ENCODE measurements at regions not wholly inside any gene's neighbourhood (a gene's known extent, or its start where the extent isn't known, plus 50 kb on each side); places are given as distances from the start of the nearest gene placed in this dataset.
A peak's percentile ranks its signal among the peaks of the same experiment; 100 is the strongest.

DNA sequence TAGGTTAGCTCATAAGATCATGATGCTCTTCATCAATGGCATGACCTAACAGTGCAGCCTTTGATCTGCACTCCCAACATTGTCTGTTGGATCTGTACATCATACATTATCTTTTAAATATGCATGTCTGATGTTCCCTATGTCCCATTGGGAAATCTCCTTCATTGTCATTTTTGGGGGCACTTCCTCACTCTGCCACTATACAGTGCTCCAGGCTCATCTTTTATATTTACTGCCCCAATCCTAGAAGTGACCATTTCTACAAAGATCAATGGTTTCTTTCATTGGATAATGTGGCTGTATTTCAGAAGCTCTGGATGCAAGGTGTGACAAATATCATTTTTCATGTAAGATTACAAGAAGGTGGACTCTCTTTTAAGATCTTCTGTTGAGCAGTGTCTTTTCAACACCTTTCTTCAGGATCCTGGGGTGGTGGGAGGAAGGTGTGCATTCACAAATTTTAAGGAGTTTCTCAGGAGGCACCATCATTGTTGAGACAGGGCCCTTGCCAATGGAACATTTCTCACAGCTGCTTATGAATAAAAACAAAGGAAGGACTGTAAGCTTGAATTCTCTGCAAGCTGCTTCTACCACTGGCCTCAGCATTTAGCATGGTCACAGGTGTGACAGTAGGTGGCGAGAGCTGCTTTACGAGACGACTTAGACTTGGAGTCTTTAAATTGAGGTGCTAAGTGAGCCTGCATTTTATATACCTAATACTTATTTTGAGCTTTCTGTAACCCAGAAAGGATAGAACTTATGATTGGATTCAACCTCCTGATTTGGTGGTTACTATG is 403.0 kb downstream of the LMO7 start:
- no peak for DNase-seq

DNA sequence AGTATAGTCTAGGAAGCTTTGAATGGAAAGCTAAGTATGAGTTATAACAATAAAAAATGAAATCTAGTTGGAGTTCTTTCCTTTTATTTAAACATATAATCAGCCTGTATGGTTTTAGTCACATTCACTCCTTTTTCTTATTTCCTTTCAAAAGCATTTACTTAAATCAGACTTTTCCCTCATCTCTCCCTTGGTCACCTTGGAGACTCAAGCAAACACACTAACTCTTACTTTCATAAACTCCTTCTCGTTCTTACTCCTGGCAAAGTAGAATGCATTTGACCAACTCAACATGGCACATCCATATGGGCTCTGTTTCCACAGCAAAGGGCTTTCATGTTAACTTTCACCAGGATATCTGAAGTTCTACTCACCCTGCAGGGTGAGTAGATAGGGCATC is 400.0 kb downstream of the LMO7 start:
- DNase-seq, result no peak

DNA sequence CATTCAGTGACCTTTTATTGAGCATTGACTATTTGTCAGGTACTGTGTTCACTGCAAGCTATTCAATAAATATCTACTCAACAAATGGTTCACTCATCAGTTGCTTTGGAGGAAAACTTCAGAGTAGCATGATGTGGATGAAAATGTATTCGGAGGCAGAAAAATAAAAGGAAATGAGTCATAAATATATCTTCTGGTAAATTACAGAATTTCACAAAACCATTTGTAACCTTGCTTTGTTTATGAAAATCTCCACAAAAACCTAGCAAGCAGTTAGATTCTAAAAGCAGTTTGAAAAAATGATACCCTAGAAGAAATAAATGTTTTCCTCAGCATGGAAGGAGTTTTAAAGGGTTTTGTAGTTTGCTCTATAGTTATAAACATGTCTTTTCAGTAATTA is 399.6 kb downstream of the LMO7 start:
- no peak for DNase-seq

DNA sequence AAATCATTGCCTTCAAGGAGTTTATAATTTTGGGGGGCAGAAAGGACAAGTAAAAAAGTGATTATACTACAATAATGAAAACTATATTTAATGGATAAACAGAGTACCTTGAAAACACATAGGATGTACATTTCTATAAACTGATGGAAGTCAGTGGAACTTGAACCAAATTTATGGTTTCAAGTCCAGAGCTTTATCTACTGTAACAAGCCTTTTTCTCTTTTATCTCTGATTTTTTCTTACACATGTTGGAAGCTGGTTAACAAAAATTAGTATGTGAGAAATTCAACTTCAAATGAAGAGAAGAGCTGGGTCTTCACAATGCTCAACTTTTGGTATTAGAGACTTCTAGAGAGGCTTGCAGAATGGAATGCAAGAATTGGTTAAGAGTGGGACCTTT is 393.6 kb downstream of the LMO7 start:
- DNase-seq, result no peak

DNA sequence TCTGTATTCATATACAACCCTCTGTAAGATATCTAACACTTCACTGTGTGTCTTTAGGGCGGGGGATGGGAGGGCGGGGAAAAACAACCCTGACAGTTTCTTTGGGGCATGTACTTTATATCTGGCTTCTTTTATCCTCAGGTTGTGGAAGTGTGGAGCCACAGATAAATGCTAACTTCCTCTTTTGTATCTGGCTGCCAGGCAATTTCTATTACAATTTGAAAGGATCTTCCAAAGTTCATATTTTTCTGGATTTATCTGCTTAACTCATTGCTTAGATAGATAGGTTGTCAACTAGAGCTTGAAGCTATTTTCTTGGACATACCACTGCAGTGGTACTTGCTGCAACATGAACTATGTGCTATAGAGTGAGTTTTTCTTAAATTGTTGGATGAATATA is 393.0 kb downstream of the LMO7 start:
- no peak for DNase-seq

DNA sequence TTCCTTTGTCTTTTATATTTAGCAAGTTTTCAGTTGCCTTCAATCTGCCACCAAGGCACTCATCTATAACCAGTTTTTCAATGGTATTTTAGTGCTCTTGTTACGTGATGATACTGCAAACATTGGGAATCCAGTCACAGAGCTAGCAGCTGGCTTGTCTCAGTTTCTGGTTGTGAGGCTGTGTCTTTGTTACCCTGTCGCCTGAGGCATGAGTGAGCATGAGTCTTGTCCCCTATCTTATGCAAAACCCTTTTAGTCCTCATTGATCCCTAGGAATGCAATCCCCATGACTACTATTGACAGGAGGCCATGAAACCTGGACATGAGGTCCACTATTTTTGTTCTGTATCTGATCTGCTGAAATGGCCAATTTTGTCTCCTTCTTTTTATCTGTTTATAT is 391.0 kb downstream of the LMO7 start:
- DNase-seq, result no peak

DNA sequence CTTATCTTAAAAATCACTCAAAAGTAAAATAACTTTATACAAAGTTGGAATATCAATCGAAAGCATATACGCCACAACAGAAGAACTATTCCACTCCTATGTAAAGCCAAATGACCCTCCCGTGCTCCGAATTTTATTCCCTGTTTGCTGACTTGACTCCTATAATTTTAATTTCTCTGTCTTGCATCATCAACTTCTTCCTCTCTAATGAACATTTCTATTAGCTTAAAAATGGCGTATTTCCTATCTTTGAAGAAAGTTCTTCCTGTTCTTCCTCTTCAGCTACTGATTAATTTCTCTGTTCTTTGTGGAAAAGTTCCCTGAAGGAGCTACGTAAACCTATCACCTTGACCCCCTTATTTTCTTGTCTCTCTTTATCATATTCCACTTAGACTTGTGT is 389.3 kb downstream of the LMO7 start:
- DNase-seq, result no peak

DNA sequence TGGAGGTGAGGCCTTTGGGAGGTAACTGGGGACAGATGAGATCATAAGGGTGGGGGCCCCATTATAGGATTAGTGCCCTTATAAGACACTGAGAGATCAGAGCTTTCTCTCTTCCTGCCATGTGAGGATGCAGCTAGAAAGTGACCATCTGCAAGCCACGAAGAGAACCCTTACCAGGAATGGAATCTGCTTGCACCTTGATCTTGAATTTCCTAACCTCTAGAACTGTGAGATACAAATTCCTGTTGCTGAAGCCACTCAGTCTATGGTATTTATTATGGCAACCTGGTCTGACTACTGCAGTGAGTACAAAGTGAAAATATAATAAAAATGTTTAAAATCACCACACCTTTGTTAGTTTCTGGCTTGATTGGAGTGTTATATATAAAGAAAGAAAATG is 388.0 kb downstream of the LMO7 start:
- no peak for DNase-seq

DNA sequence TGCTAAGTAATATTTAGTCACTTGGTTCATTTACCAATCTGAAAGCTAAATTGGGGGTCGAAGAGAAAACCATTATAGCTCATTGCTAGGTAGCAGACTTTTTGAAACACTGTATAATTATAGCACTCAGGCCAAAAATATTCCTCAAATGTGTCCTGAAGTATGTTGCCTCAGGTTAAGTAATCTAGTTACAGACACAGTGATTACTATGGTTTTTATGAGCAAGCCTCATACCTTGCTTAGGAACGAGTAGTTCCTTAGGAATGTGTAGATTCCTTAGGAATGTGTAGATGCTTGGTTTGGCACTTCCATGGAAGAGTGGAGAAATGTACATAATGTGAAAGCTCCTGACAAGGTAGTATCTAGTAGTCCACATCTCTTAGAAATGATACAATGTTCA is 387.5 kb downstream of the LMO7 start:
- DNase-seq, result peak in 1 of 3 experiments; percentile 56

DNA sequence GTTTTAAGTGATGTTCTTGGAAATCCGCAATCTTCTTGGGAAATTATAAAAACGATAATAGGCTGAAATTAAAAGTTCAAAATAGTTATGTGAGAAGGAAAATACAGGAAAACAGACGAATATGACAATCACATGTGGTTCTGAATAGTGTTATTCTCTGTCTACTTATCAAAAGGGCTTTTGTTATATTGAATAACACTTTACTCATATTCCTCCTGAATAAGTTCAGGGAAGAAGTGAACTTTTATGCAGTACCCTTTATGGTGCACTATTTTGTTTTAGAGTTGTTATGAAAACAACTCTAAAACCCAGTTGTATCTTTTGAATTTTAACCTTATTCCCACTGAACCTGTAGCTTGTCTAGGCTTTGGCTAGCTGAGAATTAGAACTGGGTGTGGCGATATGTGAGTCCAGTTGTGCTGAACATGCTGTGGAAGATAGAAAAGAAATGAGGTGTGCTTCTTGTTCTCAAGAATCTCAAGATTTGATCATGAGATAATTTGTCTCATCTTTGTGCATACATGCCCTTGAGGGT is 384.4 kb downstream of the LMO7 start:
- DNase-seq, result no peak

DNA sequence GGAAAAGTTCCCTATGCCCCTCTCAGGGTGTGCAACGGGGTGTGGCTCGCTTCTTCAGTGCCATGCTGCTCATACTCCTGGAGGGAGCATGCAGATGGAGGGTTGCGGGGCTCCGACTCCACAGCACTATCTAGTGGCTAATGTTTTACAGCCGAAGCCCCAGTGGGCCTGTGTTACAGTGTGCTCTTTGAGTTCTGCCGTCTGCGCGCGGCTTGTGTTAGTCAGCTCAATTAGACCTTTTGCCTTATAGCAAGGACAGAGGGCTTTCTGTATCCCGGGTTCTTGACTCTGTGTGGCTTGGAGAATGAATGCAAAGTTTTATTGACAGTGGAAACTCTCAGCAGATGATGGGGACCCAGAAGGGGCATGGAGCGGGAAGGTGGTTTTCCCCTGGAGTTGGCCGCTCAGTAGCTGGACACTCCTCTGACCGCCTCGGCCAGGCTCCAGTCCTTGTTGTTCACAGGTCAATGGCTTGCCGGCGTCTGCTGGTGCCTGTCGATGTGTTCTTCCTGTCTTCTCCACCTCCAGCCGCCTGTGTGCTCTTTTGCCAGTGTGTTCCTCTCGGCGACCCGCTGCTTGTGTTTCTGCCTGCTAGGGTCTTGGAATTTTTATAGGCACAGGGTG is 383.4 kb downstream of the LMO7 start:
- DNase-seq, result peak in 1 of 3 experiments; percentile 10

DNA sequence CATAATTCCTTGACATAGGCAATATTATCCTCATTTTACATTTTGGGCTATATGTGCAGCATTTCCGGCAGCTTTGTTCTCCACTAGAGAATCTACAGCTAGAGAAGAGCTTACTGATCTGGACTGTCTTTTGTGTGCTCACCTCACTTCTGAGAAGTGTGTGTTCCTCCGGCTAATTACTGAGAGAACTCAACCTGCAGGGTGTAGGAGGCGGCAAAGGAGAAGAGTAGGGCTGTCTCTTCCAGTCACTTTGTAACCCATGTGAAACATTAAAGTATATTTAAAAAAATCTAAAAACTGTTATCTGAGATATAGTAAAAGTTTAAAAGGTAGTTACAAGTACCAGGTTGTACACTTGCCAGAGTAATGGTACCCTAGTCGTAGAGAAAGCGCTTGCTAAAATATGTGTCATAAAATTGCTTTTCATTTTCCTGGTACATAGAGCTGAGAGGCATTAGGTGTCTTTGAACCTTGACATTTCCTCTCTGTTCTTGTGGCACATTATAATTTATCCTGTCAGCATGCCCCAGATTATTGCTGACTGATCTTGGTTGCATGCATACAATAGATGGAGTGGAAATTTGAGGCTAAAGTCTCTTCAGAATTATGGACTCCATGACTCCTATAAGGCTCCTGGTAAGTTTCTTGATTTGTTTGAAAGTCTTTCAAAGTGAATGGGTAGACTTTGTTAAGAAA is 381.9 kb downstream of the LMO7 start:
- DNase-seq, result no peak

DNA sequence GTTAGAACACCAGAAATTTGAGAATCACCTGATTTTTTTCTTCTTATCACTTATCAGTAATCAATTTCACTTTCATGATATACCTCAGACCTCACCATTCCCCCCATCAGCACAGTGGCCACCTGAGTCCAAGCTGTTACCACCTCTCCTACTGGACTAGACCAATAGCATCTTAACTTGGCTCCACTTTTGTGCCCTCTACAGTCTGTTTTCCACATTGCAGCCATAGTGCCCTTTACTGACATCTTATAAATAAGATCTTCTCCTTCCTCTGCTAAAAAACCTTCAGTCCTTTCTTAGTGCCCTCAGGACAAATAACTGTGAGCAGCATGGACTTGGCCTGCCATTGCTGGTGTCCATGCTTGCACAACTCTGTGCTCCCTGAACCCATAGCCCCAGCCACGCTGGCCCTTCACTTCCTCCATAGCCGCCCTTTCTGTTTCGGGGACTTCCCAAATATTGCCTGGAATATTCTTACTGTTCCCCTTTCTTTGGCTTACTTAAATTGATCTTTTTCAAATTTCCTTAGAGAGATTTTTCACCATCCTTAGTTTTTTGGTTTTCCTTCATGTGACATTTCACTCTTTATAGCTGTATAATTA is 380.8 kb downstream of the LMO7 start:
- peak; percentile 32 to 57 (median 32) for DNase-seq

DNA sequence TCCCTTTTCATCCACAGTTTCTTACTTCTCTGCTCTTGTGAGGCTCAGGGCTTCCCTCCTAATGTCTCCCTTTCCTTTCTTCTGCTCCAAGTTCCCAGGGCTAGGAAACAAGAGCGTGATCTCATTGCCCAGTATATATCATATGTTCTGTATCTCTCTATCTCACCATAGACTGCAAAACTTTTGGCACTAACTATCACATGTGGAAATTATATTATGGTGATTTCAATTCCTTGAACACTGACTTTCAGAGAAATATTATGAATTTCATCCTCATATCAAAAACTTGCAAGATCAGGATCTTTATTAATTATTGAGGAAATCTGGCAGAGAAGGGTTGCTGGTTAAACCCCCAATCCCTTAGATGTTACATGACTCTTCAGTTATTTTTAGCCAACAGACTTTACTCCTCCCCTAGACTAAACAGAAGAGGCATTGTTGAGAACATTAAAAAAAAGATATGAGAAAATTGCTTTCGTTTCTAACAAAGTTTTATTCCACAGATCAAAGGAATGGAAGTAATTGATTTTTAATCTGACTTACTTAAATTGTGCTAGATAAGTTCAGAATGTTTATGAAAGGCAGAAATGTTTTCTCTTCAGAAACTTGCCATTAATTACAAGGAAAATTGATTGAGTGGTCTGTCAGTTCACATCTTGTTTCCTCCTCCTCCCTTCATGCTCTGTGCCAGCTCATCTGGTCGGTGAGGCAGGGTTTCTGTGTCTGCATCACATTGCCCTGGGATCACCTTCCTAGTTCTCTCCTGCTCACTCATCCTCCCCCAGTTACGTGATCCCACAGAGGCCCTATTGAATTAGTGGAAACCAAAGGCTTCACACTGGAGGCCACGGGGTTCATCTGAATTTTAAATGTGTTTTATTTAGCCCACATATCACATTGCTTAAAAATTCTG is 378.5 kb downstream of the LMO7 start:
- DNase-seq, result no peak

DNA sequence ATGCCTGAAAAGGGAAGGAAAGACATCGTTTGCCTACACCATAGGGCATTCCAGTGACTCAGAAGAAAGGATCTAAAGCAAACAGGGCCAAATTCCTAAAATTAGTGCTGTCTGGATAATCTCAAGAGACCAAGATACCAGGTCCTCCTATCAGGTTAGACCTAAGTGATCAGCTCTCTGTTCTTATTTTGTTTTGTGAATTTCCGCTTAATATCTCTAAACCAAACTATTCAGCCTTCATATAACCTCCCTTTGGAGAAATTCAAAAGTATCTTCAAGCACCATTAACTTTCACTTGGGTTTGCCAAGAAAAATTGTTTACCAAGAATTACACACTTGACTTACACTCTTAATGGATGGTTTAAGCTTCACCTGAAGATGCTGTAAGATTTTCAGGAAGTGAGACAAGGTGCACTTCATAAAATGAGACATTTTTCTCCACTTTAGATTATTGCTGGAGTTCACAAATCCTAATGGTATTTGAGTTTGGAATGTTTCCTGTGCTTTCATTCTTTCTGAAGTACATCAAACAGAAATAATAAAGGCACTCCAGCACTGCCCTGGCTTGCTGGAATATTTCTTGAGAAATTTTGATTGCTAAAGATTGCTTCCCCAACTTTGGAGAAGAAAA is 376.1 kb downstream of the LMO7 start:
- no peak for DNase-seq

DNA sequence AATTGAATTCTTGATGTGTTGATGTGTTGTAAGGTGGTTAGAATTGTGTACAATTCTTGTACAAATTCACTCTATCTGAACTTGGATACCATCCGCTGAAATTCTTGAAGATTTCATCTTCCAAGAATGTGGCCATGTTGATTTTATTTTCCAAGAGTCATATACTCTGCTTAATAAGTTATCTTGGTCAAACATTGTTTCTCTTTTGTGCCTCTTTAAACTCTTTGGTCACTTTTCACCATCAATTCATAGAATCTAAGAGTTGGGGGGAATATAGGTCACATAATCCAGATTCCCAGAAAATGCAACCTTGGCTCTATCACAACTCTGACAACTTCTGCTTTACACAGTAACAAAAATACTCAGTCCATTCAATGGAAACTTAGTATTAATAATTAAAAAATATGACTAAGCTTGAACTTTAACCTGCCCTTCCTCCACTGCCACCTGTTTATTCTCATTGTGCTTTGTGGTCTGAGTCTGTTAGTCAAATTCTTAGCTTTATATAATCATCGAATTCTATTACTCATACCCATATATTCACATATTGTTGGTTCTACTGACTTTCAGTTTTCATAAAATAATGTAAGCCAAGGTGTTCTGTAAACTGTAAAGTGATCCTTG is 373.2 kb downstream of the LMO7 start:
- no peak for DNase-seq

DNA sequence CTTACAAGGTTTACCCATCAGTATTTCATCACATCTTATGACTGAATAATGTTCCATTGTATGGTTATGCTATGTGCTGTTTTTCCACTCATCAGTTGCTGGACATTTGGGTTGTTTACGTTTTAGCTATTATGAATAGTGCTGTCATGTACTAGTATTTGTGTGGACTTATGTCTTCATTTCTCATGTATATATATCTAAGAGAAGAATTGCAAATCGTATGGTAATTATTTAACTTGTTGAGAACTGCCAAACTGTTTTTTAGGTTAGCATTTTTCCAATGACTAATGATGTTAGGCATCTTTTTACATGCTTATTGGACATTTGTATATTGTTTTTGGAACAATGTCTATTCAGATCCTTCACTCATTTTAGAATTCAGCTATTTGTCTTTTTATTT is 368.3 kb downstream of the LMO7 start:
- no peak for DNase-seq

DNA sequence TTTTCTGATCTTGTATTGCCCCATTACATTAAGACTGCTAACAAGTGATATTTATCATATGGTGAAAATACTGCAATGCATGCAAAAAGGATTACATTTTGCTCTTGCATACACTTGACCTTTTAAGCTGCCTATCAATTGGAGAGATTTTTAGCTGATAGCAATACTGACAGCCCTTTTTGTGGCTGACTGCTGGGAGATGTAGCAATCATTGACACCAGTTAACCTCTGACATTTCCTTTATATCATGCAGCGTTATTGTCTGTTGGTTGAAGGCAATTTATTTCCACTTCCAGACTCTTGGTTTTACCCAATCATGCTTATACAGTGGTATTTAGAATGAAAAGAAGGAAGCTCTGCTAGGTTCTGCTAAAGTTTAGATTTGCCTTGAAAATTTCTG is 364.0 kb downstream of the LMO7 start:
- DNase-seq, result peak in 1 of 3 experiments; percentile 36

DNA sequence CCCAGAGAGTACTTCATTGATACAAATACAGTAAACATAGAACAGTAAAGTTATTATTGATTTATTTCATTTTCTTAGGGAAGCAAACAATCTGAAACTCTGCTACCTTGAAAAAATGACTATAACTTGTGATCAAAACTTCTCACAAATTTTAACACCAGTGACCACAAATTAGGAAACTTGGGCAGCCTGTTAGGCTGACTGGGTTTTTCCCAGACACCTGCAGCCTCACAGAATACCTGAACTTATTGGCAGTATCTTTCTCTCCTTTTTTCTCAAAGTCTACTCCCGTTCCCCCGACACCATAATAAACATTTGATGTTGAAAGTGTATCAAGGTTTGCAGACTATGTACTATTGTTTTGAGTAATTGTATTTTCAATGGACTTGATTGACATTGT is 360.5 kb downstream of the LMO7 start:
- no peak for DNase-seq

DNA sequence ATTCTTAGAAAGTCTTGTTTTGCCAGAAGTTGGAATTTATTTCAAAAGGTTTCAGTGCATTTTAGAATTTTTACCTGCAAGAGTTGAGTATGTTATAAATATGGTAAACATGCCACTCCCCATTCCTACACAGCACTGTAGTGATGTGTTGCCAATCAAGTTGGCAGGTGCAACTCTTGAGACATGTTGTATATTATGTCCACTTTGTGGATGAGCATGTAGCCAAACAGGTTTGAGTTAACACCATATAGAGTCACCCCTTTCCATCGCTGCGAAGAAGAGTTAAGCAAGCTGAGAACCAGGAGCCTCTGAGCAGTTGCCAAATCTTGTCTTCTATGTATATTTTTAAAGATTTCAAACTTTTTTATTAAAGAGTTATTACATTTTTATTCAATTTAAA is 359.8 kb downstream of the LMO7 start:
- DNase-seq, result no peak

DNA sequence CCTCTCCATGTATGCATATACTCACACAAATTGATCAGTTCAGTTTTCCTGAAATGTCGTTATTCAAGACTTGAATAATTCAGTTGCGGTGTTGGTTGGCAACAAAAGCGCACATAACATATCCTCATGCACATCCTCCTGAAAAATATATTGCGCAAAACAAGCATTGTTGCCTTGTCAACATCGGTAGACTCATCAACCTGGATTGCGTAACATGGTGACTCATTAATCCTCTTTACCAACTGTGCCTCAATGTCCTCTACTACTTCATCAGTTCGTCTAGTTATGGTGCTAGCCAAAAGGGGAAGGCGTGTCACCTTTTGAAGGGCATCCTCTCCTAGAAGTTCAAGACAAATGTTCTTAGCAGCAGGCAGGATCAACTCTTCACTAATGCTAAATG is 357.7 kb downstream of the LMO7 start:
- DNase-seq, result no peak

All from NCI-H1417 (cell line).